ENCODE measurements at regions not wholly inside any gene's neighbourhood (a gene's known extent, or its start where the extent isn't known, plus 50 kb on each side); places are given as distances from the start of the nearest gene placed in this dataset.
A peak's percentile ranks its signal among the peaks of the same experiment; 100 is the strongest.
"Not testable (repeated sequence)": the region's sequence is repeated elsewhere in the genome, so short reads cannot be mapped to it uniquely, and the experiment has no call there.

DNA sequence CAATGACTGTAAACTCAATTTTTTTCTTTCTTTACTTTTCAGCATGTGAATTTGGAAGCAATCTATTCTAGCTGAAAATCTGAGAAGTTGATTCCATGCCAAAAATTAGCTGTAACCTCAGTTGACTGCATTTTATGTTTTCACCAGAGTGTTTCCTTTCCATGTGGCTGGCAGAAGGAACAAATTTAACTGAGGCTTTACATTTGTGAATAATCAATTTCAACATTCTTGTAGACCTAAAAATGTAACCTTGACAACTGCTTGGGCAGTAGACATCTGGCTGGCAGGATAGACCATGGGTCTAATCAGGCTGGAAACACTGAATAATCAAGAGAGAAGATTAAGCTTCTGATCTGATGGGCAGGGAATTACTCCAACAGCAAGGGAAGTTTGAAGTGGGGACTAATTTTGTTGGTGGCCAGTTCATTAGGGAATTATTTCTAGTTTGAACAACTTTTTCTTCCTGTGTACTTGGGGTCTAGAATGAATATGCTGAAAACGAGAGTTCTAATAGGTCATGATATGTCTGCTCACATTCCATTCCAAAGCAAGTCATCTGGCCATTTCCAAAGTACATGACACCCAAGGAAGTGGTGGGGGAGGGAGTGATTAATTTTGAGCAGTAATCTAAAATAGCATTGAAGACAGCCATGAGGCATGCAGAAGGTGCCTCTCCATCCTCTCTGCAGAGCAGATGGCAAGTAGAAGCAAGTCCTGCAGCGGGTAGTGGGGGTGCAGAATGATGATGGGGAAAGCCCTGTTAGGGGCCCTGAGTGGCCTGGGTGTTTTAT, 68.2 kb downstream of the ATP23 start:
- no peak for DNase-seq

- DNase-seq, result no peak
Observed at GRCh38 chr12:58011676-58012075, 70.3 kb downstream of the ATP23 start.

- DNase-seq, result not testable (repeated sequence)
Observed at GRCh38 chr12:58022379-58023020, 81.1 kb downstream of the ATP23 start.

- DNase-seq, result no peak
Observed at GRCh38 chr12:58025431-58025830, 84.1 kb downstream of the ATP23 start.

DNA sequence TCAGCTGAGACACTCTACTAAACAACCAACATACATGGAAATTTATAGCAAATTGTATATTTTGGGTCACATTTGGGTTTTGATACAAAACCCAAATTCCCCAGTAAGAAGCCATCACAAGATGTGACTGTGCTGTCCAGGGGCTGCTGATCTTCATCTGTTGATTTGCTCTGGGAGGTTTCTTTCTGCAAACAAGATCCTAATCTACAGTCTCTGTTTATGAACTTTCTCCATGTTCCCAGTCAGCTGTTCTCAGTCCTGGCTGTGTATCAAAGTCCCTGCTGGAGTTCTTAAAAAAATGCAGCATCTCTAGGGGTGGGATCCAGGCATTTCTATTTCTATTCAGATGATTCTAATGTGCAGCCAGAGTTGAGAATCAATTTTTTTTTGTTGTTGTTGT, 85.1 kb downstream of the ATP23 start:
- no peak for DNase-seq

GRCh38 chr12:58026897-58027891, 85.8 kb downstream of the ATP23 start:
- no peak for DNase-seq

DNA sequence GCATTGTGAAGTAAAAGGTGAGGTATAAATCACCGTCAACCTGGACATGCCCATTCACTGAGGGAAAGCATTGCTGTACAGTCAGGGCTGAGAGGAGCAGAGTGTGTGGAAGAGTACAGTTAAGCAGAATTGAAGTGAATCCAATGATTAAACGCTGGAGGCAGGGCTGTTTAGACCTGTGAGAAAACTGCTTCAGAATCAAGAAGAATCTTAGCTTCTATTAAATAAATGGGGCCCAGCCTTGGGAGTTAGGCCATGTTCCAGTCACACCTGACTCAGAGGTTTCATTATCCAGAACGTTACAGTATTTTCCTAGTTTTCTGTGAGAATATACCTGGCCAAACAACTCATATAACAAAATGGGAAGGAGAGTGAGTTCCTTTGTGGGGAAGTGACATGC, 86.9 kb downstream of the ATP23 start:
- no peak for DNase-seq

GRCh38 chr12:58029260-58029659, 87.9 kb downstream of the ATP23 start:
- DNase-seq, result no peak

GRCh38 chr12:58030566-58031279, 89.4 kb downstream of the ATP23 start:
- peak; percentile 54 for DNase-seq

GRCh38 chr12:58032156-58032555, 90.8 kb downstream of the ATP23 start:
- DNase-seq, result no peak

DNA sequence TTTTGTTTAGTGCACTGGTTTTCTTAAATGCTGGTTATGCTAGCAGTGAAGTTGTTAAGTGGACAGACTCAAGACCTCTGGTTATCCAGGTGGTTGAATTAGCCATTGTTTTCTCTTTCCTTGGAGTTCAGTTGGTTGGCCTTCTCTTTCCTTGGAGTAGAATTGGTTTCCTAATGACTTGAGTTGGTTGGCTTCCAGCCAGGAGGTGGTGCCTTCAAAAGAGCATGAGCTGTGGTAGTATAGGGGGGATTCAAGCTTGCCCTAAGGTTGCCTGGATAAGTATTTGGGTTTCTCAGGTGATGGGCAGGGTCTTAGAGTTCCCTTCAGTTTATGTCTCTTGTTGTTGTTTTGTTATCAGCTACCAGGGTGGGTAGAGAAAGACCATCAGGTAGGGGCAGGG, 92.5 kb downstream of the ATP23 start:
- no peak for DNase-seq

GRCh38 chr12:58034311-58034710, 92.9 kb downstream of the ATP23 start:
- DNase-seq, result no peak

- DNase-seq, result no peak
Observed at GRCh38 chr12:58034712-58035111, 93.3 kb downstream of the ATP23 start.

DNA sequence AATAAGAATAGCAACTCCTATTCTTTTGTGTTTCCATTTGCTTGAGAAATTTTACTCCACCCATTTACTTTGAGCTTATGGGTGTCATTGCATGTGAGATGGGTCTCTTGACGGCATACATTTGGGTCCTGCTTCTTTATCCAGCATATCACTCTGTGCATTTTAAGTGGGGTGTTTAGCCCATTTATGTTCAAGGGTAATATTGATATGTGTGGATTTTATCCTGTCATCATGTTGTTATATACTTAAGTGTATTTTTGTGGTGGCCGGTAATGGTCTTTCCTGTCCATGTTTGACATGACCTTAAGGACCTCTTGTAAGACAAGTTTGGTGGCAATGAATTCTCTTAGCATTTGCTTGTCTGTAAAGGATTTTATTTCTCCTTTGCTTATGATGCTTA, 100.1 kb downstream of the ATP23 start:
- DNase-seq, result no peak

DNA sequence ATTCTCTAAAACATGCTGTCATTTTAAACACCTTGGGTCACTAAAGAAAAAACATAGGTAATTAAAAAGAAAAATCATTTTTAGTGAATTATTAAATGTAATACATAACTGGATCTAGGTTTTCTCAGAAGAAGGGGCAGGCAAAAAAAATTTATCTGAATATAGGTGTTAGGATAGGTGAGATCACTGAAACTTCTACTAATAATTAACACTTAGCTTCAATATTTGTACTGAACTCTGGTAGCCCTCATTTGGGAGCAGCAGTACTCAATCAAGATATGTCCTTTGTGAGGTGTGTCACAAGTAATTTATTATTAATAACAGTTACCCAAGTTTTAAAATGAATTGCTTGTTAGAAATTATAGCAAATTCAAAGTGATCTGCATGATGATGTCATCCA, 103.6 kb downstream of the ATP23 start:
- DNase-seq, result no peak

DNA sequence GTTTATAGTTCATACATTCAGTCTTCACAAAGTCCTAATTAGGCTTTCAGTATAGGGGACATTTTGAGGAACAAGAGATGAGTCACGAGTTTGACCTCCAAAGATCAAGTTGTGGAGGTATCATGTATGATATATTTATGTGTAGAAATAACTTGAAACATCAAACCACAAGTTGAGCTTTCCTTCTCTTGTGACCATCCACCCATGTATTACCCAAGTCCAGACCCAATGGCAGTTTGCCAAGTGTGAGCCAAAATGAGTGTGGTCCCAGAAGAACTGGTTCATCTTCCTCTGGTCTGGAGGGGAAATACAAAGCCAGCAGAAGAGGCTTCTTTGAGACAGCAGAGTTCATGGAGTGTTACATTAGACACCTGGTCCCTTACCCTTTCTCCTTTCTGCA, 104.9 kb downstream of the ATP23 start:
- no peak for DNase-seq

DNA sequence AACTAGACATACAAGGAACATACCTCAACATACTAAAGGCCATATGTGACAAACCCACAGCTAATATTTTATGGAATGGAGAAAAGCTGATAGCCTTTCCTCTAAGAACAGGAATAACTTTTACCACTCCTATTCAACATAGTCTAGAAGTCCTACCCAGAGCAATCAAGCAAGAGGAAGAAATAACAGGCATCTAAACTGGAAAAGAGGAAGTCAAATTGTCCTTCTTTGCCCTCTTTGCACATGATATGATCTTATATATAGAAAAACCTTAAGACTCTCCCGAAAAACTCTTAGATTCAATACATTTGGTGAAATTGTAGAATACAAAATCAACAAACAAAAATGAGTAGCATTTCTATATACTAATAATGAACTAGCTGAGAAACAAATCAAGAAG, 110.0 kb downstream of the ATP23 start:
- DNase-seq, result no peak

DNA sequence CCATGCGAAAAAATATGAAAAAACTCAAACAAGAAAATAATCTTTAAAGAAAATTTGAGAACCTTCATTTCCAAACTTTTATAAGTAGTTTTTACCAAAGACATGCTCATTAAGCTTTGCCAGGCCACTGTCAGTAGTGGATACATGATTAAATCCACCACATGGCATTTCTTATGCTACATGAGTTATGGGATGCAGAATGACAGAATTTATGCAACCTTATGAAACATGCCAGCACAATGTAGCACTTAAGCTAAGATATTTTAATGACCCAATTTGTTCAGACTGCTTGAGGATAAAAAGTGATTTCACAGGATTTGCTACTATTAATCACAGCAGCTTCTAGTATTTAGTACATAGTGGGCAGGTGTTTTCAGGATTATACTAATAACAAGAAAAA, 123.3 kb downstream of the ATP23 start:
- DNase-seq, result no peak

- peak; percentile 11 for DNase-seq
Observed at GRCh38 chr12:58066296-58066695, 124.9 kb downstream of the ATP23 start.

- DNase-seq, result peak; percentile 41
Observed at GRCh38 chr12:58067610-58068387, 126.4 kb downstream of the ATP23 start.

GRCh38 chr12:58068706-58069105, 127.3 kb downstream of the ATP23 start:
- DNase-seq, result no peak

All from T1000 (cell line).